A549 (cell line): ENCODE measurements at regions not wholly inside any gene's neighbourhood (a gene's known extent, or its start where the extent isn't known, plus 50 kb on each side); places are given as distances from the start of the nearest gene placed in this dataset.
"Not testable (repeated sequence)": the region's sequence is repeated elsewhere in the genome, so short reads cannot be mapped to it uniquely, and the experiment has no call there.

Source experiments
- CBX2 ChIP-seq: fragments of 200-600 bp; sonication (generic); IDR thresholded peaks from 2 replicates; pipeline ENCODE4 v1.6.1; 2016; ENCODE audit warnings: low read depth, mild to moderate bottlenecking, borderline replicate concordance
- EP300 ChIP-seq, 2 experiments: fragments of >200 bp; sonication (Bioruptor Twin); formaldehyde crosslinking; IDR thresholded peaks; 2 replicates in 1 of 2; 3 replicates in 1 of 2; pipeline ENCODE4 v1.6.1; 2016 to 2017
- ESRRA ChIP-seq: fragments of 150-350 bp; IDR thresholded peaks from 2 replicates; pipeline ENCODE4 v1.6.1; 2014; ENCODE audit warnings: mild to moderate bottlenecking, low read length, borderline replicate concordance
- HDAC2 ChIP-seq: fragments of 200-600 bp; sonication (generic); IDR thresholded peaks from 2 replicates; pipeline ENCODE4 v1.6.1; 2016
- HOXA7 ChIP-seq: fragments of 250-450 bp; sonication (Bioruptor Pico); IDR thresholded peaks from 2 replicates; pipeline ENCODE4 v1.5.0; 2020; ENCODE audit warnings: mild to moderate bottlenecking, moderate library complexity
- MAZ ChIP-seq: fragments of 150-350 bp; IDR thresholded peaks from 2 replicates; pipeline ENCODE4 v1.6.1; 2014; ENCODE audit warnings: antibody characterized with exemption, low read depth, low read length, borderline replicate concordance
- POLR2A ChIP-seq: IDR thresholded peaks from 2 replicates; pipeline ENCODE4 v1.6.1; 2012; ENCODE audit warnings: mild to moderate bottlenecking, low read length
- RAD21 ChIP-seq, 2 experiments: fragments of >200 bp in 1 of 2; sonication (Bioruptor Twin) in 1 of 2; formaldehyde crosslinking in 1 of 2; IDR thresholded peaks in 1 of 2; conservative IDR thresholded peaks in 1 of 2; 2 replicates in 1 of 2; 3 replicates in 1 of 2; pipeline ENCODE4 v1.6.1; 2012 to 2018; ENCODE audit warnings: inconsistent platforms in 1 of 2
- RFX5 ChIP-seq: fragments of 450-650 bp; IDR thresholded peaks from 2 replicates; pipeline ENCODE4 v1.7.1; 2014; ENCODE audit warnings: antibody characterized with exemption, mild to moderate bottlenecking, moderate library complexity
- SREBF2 ChIP-seq: fragments of 450-650 bp; IDR thresholded peaks from 2 replicates; pipeline ENCODE4 v1.6.1; 2014; ENCODE audit warnings: mild to moderate bottlenecking, moderate library complexity
- TF ChIP-seq, protein P1 (sequence below): fragments of >200 bp; sonication (Bioruptor Twin); formaldehyde crosslinking; IDR thresholded peaks from 3 replicates; pipeline ENCODE4 v1.5.1; 2016
- TF ChIP-seq, protein P2 (sequence below): fragments of 450-650 bp; IDR thresholded peaks from 2 replicates; pipeline ENCODE4 v1.6.1; 2014; ENCODE audit warnings: antibody characterized with exemption
- TF ChIP-seq, protein P3 (sequence below): fragments of 250-450 bp; sonication (Bioruptor Pico); IDR thresholded peaks from 2 replicates; pipeline ENCODE4 v1.5.0; 2020; ENCODE audit warnings: low read depth, mild to moderate bottlenecking, moderate library complexity
- TF ChIP-seq, protein P4 (sequence below): fragments of 200-600 bp; sonication (generic); IDR thresholded peaks from 2 replicates; pipeline ENCODE4 v1.6.1; 2016; ENCODE audit warnings: antibody characterized with exemption, mild to moderate bottlenecking, moderate library complexity

DNA sequence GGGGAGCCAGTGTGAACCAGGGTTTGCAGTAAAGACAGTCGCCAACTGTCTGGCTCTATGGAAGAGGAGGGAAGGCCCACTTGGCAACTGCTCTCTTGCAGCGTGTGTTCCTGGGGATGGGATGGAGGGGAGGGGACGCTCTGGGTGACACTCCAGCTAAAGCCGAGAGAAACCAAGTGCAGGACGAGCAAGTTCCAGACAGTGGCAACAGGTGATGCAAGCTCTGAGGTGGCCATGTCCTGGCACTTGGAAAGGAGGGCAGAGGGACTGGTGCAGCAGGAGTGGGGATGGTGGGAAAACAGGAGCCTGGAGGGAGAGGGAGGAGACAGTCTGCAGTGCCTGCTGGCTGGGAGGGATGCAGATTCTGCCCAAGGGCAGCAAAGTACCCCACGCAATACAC, 127.0 kb upstream of the ALDH3B2 start:
- not testable (repeated sequence) for TF ChIP-seq RFX5; HDAC2; RAD21 (conservative IDR thresholded peaks at IDR 0.05 in 1 of 2, IDR thresholded peaks at IDR 0.05 in 1 of 2); CBX2; ESRRA; POLR2A; HOXA7; EP300 (IDR thresholded peaks at IDR 0.05); SREBF2; MAZ
- TF ChIP-seq, protein P1, sequence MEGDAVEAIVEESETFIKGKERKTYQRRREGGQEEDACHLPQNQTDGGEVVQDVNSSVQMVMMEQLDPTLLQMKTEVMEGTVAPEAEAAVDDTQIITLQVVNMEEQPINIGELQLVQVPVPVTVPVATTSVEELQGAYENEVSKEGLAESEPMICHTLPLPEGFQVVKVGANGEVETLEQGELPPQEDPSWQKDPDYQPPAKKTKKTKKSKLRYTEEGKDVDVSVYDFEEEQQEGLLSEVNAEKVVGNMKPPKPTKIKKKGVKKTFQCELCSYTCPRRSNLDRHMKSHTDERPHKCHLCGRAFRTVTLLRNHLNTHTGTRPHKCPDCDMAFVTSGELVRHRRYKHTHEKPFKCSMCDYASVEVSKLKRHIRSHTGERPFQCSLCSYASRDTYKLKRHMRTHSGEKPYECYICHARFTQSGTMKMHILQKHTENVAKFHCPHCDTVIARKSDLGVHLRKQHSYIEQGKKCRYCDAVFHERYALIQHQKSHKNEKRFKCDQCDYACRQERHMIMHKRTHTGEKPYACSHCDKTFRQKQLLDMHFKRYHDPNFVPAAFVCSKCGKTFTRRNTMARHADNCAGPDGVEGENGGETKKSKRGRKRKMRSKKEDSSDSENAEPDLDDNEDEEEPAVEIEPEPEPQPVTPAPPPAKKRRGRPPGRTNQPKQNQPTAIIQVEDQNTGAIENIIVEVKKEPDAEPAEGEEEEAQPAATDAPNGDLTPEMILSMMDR = not testable (repeated sequence)
- TF ChIP-seq, protein P2, sequence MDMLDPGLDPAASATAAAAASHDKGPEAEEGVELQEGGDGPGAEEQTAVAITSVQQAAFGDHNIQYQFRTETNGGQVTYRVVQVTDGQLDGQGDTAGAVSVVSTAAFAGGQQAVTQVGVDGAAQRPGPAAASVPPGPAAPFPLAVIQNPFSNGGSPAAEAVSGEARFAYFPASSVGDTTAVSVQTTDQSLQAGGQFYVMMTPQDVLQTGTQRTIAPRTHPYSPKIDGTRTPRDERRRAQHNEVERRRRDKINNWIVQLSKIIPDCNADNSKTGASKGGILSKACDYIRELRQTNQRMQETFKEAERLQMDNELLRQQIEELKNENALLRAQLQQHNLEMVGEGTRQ = not testable (repeated sequence)
- TF ChIP-seq, protein P3, sequence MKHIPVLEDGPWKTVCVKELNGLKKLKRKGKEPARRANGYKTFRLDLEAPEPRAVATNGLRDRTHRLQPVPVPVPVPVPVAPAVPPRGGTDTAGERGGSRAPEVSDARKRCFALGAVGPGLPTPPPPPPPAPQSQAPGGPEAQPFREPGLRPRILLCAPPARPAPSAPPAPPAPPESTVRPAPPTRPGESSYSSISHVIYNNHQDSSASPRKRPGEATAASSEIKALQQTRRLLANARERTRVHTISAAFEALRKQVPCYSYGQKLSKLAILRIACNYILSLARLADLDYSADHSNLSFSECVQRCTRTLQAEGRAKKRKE = not testable (repeated sequence)
- TF ChIP-seq, protein P4, sequence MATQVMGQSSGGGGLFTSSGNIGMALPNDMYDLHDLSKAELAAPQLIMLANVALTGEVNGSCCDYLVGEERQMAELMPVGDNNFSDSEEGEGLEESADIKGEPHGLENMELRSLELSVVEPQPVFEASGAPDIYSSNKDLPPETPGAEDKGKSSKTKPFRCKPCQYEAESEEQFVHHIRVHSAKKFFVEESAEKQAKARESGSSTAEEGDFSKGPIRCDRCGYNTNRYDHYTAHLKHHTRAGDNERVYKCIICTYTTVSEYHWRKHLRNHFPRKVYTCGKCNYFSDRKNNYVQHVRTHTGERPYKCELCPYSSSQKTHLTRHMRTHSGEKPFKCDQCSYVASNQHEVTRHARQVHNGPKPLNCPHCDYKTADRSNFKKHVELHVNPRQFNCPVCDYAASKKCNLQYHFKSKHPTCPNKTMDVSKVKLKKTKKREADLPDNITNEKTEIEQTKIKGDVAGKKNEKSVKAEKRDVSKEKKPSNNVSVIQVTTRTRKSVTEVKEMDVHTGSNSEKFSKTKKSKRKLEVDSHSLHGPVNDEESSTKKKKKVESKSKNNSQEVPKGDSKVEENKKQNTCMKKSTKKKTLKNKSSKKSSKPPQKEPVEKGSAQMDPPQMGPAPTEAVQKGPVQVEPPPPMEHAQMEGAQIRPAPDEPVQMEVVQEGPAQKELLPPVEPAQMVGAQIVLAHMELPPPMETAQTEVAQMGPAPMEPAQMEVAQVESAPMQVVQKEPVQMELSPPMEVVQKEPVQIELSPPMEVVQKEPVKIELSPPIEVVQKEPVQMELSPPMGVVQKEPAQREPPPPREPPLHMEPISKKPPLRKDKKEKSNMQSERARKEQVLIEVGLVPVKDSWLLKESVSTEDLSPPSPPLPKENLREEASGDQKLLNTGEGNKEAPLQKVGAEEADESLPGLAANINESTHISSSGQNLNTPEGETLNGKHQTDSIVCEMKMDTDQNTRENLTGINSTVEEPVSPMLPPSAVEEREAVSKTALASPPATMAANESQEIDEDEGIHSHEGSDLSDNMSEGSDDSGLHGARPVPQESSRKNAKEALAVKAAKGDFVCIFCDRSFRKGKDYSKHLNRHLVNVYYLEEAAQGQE = not testable (repeated sequence)
